ENCODE measurements at regions not wholly inside any gene's neighbourhood (a gene's known extent, or its start where the extent isn't known, plus 50 kb on each side); places are given as distances from the start of the nearest gene placed in this dataset.

DNA sequence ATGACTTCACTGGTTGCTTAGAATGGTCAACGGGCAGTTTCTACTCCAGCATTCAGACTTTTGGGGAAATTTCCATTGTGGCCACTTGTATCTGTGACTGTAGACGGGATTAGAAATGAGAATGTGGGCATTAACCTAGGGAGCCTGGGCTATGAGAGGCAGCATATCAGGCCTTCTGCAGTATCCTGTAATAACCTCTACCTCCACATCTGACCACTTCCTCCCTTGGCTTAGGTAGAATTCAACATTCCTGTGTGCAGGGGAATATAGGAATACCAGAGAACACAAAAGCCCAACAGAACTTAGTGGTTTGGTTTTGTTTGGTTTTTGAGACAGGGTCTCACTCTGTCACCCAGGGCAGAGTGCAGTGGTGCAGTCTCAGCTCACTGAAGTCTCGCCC lies 76.4 kb upstream of the HOXC13 start:
- TF ChIP-seq CTCF (IDR thresholded peaks at IDR 0.05; ENCODE audit: control extremely low read depth in 1 of 3, insufficient read depth in 1 of 3, low read depth in 1 of 3, low read length in 3 of 3) (no peak), FOSL1 (IDR thresholded peaks at IDR 0.05; ENCODE audit: insufficient read depth, low read depth, low read length) (no peak), KDM1A (IDR thresholded peaks at IDR 0.05; ENCODE audit: borderline replicate concordance, low read length) (no peak), RAD21 (IDR thresholded peaks at IDR 0.05 in 1 of 2, conservative IDR thresholded peaks at IDR 0.05 in 1 of 2; ENCODE audit: low read depth in 2 of 2, low read length in 2 of 2) (no peak)

All from H1 (cell line).